ENCODE measurements at regions not wholly inside any gene's neighbourhood (a gene's known extent, or its start where the extent isn't known, plus 50 kb on each side); places are given as distances from the start of the nearest gene placed in this dataset.

- TF ChIP-seq CTCF (IDR thresholded peaks at IDR 0.05) (no peak), EZH2 (IDR thresholded peaks at IDR 0.05) (no peak), EZH2phosphoT487 (IDR thresholded peaks at IDR 0.05) (no peak)
Measured at GRCh38 chr7:19202599-19202998, 57.4 kb upstream of the FERD3L start.
